ENCODE measurements at regions not wholly inside any gene's neighbourhood (a gene's known extent, or its start where the extent isn't known, plus 50 kb on each side); places are given as distances from the start of the nearest gene placed in this dataset.

GRCh38 chr2:8572712-8573233, 109.1 kb upstream of the ID2 start:
- RAD21 ChIA-PET (ENCODE audit: low non-redundant PET in 1 of 2, low total read pairs in 2 of 2, uncharacterized antibody in 2 of 2, unreplicated experiment in 2 of 2) = no interaction called here
- TF ChIP-seq, protein P1, sequence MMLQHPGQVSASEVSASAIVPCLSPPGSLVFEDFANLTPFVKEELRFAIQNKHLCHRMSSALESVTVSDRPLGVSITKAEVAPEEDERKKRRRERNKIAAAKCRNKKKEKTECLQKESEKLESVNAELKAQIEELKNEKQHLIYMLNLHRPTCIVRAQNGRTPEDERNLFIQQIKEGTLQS (IDR thresholded peaks at IDR 0.05) = no peak
- TF ChIP-seq, protein P2, sequence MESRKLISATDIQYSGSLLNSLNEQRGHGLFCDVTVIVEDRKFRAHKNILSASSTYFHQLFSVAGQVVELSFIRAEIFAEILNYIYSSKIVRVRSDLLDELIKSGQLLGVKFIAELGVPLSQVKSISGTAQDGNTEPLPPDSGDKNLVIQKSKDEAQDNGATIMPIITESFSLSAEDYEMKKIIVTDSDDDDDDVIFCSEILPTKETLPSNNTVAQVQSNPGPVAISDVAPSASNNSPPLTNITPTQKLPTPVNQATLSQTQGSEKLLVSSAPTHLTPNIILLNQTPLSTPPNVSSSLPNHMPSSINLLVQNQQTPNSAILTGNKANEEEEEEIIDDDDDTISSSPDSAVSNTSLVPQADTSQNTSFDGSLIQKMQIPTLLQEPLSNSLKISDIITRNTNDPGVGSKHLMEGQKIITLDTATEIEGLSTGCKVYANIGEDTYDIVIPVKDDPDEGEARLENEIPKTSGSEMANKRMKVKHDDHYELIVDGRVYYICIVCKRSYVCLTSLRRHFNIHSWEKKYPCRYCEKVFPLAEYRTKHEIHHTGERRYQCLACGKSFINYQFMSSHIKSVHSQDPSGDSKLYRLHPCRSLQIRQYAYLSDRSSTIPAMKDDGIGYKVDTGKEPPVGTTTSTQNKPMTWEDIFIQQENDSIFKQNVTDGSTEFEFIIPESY (IDR thresholded peaks at IDR 0.05; ENCODE audit: extremely low read depth, insufficient replicate concordance, low read length) = no peak
- TF ChIP-seq EGR1 (IDR thresholded peaks at IDR 0.05; ENCODE audit: low read depth) (no peak), CEBPB (IDR thresholded peaks at IDR 0.05; ENCODE audit: low read depth) (no peak), TCF7L2 (IDR thresholded peaks at IDR 0.05; ENCODE audit: borderline replicate concordance, extremely low read depth, insufficient read depth, insufficient read length) (no peak), POLR2A (IDR thresholded peaks at IDR 0.05; ENCODE audit: borderline replicate concordance, extremely low read depth, insufficient read depth, insufficient read length) (no peak), ELF1 (IDR thresholded peaks at IDR 0.05; ENCODE audit: borderline replicate concordance, low read depth) (no peak), SRF (IDR thresholded peaks at IDR 0.05; ENCODE audit: low read depth) (no peak)
- BruUV-seq (replicated peaks) = no TSS peak
- Histone ChIP-seq H3K9ac (ENCODE audit: low read length) (no peak overlapping the region), H3K79me2 (ENCODE audit: insufficient read depth, low read length) (no peaks in the 10 kb centered on the region), H3K9me3 (ENCODE audit: control insufficient read depth in 1 of 2, insufficient read depth in 1 of 2, low read depth in 1 of 2, low read length in 2 of 2) (no peaks in the 10 kb centered on the region), H3K4me3 (replicated peaks in 1 of 2; ENCODE audit: low read depth in 1 of 2, low read length in 2 of 2) (no peak overlapping the region), H3K4me1 (ENCODE audit: control insufficient read depth in 1 of 2, insufficient read depth in 2 of 2, low read length in 2 of 2) (no peaks in the 10 kb centered on the region), H4K20me1 (ENCODE audit: insufficient read depth) (no peaks in the 10 kb centered on the region), H2AFZ (ENCODE audit: low read depth, low read length, poor library complexity, severe bottlenecking) (no peak overlapping the region), H3K36me3 (ENCODE audit: control insufficient read depth in 1 of 2, insufficient read depth in 2 of 2, low read length in 2 of 2) (no peaks in the 10 kb centered on the region), H3K27ac (ENCODE audit: low read depth, low read length) (no peak overlapping the region), H3K4me2 (ENCODE audit: low read length) (no peak overlapping the region), H3K27me3 (ENCODE audit: insufficient read depth, low read length) (no peaks in the 10 kb centered on the region), H3K9me2 (ENCODE audit: insufficient read depth) (no peaks in the 10 kb centered on the region)
- CTCF ChIA-PET = no interaction called here
- intact Hi-C loops (cut with micrococcal nuclease) = no loop called here
- POLR2A ChIA-PET = no interaction called here
- ATAC-seq (no peak), DNase-seq (ENCODE audit: low read depth, low spot score) (no peak)
